ENCODE measurements at regions not wholly inside any gene's neighbourhood (a gene's known extent, or its start where the extent isn't known, plus 50 kb on each side); places are given as distances from the start of the nearest gene placed in this dataset.

DNA sequence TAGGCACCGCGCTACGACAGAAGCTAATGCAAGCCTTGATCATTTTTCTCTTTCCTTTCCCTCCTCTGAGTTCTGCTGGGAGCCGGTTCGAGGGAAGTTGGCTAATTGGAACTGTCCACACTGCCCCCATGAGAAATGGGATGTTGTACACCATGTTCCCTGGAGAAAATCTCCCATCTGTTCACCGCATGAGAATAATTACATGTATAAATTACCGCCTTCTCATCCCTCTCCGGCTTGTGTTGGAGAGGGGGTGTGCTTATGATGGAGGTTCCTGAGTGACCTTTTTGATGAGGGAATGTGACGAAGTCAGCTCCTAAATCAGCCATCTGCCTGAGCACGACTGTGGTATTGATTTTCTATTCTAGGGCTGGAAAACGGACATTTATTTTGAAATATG is 320.2 kb upstream of the SULF2 start:
- intact Hi-C loops (cut with DNase I), result no loop called here
- DNase-seq (no peak), ATAC-seq (no peak)
- TF ChIP-seq, protein P1, sequence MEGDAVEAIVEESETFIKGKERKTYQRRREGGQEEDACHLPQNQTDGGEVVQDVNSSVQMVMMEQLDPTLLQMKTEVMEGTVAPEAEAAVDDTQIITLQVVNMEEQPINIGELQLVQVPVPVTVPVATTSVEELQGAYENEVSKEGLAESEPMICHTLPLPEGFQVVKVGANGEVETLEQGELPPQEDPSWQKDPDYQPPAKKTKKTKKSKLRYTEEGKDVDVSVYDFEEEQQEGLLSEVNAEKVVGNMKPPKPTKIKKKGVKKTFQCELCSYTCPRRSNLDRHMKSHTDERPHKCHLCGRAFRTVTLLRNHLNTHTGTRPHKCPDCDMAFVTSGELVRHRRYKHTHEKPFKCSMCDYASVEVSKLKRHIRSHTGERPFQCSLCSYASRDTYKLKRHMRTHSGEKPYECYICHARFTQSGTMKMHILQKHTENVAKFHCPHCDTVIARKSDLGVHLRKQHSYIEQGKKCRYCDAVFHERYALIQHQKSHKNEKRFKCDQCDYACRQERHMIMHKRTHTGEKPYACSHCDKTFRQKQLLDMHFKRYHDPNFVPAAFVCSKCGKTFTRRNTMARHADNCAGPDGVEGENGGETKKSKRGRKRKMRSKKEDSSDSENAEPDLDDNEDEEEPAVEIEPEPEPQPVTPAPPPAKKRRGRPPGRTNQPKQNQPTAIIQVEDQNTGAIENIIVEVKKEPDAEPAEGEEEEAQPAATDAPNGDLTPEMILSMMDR (IDR thresholded peaks at IDR 0.05), result no peak
- Histone ChIP-seq H3K9me3 (no peaks in the 10 kb centered on the region), H3K4me3 (no peak overlapping the region), H3K36me3 (no peaks in the 10 kb centered on the region), H3K27ac (no peak overlapping the region), H3K27me3 (no peaks in the 10 kb centered on the region), H3K4me1 (no peaks in the 10 kb centered on the region)

DNA sequence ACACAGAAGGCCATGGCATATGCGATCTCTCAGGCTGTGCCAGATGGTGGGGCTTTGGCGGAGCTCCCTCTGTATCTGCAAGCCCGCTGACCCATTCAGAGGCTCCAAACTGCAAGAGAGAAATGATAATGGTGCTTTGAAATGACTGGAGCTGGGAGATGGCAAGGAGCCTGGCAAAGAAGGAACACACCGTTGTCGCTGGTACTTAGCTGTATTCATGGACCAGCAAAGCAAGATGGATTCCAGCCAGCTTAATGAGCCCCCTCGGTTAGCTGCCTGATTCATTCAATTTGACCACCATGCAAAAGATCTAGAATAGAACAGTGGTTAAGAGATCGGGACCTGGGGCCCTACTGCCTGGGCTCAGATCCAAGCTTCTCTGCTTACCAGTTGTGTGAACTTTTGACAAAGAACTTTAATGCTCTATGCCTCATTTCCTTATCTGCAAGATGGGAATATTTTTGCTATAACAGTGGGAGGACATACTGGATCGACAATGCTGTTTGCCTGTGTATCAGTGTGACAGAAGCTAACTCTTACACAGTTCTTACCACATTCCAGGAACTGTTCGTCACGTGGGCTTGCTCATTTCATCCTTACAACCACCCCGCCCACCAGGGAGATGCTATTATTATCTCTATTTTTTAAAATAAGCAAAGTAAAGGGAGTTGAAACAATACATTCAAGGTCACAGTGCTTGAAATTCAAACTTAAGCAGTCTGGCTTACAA is 317.8 kb upstream of the SULF2 start:
- Histone ChIP-seq H3K27me3 (no peaks in the 10 kb centered on the region), H3K27ac (no peak overlapping the region), H3K9me3 (no peaks in the 10 kb centered on the region), H3K36me3 (no peaks in the 10 kb centered on the region), H3K4me3 (no peak overlapping the region), H3K4me1 (no peaks in the 10 kb centered on the region)
- intact Hi-C loops (cut with DNase I), result no loop called here
- TF ChIP-seq, protein P1 (IDR thresholded peaks at IDR 0.05), result no peak
- ATAC-seq (no peak), DNase-seq (no peak)

DNA sequence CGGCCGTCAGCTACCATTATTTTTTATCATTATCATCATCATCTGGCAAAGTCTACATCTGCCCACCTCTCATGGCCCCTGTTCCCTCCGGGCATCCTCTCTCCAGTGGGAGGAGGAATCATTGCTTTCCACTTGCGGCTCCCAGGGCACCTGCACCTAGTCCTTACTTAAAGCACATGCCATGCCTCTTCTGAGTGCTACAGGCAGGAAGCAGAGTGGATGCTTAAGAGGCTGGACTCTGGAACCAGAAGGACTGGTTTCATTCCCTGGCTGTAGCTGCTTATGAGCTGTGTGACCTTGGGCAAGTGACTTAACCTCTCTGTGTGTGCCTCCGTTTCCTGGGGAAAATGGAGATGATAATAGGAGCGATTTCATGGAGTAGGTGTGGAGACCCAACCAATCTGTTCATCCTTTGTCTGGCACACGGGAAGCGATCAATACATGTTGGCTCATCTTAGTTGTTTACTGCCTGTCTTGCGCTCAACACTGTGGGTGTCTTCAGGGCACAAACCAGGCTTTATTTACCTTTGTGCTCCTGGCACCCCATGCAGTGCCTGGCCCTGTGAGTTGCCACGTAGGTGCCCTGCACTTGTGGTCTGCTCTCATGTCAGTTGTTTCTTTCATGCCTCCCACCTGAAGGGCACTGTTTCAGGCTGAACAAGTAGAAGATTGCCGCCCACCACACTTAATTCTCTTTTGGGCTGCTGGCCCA is 317.0 kb upstream of the SULF2 start:
- DNase-seq, result no peak

DNA sequence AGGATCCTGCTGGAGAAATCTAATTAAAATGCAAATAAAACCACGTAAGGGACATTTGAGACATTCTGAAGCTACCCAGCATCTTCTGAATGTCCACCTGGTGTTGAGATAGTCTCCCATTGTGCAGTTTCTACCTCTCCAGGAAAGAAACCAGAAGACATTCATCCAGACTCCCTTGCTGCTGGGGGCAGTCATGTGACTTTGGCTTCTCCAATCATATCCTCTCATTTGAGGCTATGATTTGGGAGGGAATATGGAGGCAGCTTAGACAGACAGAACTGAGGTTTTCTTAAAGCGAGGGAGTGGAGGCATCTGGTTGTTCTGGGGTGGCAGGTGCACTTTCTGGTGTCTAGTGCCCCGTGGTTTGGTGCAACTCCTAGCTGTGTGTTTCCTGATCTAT is 315.2 kb upstream of the SULF2 start:
- intact Hi-C loops (cut with DNase I), result no loop called here
- TF ChIP-seq, protein P1 (IDR thresholded peaks at IDR 0.05), result no peak
- DNase-seq (no peak), ATAC-seq (no peak)
- Histone ChIP-seq H3K27ac (no peak overlapping the region), H3K9me3 (no peaks in the 10 kb centered on the region), H3K4me3 (no peak overlapping the region), H3K27me3 (no peaks in the 10 kb centered on the region), H3K4me1 (no peaks in the 10 kb centered on the region), H3K36me3 (no peaks in the 10 kb centered on the region)

More for the DNA sequence above, 317.0 kb upstream of the SULF2 start:
- Histone ChIP-seq H3K9me3 (no peaks in the 10 kb centered on the region), H3K4me3 (no peak overlapping the region), H3K27me3 (no peaks in the 10 kb centered on the region), H3K4me1 (no peaks in the 10 kb centered on the region), H3K27ac (no peak overlapping the region), H3K36me3 (no peaks in the 10 kb centered on the region)
- intact Hi-C loops (cut with DNase I), result no loop called here
- TF ChIP-seq, protein P1 (IDR thresholded peaks at IDR 0.05), result no peak
- ATAC-seq, result peak; percentile 64

DNA sequence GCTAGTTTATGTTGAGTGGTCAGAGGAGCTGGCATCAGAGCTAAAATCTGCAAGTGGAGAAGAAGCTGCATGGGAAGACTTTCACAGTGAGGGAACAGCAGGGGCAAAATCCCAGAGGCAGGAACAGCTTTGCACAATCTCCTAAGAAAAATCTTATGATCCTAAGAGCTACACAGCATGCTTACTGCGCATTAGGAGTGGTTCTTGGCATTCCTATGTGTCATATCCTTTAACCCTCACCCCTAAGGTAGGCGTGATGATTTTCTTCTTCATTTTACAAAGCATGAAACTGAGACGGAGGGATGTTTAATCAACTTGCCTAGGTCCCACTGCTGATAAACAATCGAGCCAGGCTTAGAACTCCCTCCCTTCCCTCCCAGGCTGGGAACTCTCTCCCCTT is 313.6 kb upstream of the SULF2 start:
- TF ChIP-seq, protein P1 (IDR thresholded peaks at IDR 0.05), result no peak

More for the DNA sequence above, 313.6 kb upstream of the SULF2 start:
- Histone ChIP-seq H3K36me3 (no peaks in the 10 kb centered on the region), H3K4me1 (no peaks in the 10 kb centered on the region), H3K9me3 (no peaks in the 10 kb centered on the region), H3K27me3 (no peaks in the 10 kb centered on the region), H3K27ac (no peak overlapping the region), H3K4me3 (no peak overlapping the region)
- no peak for ATAC-seq
- DNase-seq, result no peak
- intact Hi-C loops (cut with DNase I), result no loop called here
